Body of pancreas (tissue), 4 donors: ENCODE measurements at regions not wholly inside any gene's neighbourhood (a gene's known extent, or its start where the extent isn't known, plus 50 kb on each side); places are given as distances from the start of the nearest gene placed in this dataset.

ENCODE experiments used
- POLR2A ChIP-seq, 3 donors: fragments of 450-650 bp; IDR thresholded peaks; one replicate each; pipeline ENCODE4 v1.6.1; 2016; ENCODE audit warnings: antibody characterized with exemption in 3 of 3, mild to moderate bottlenecking in 2 of 3
- TF ChIP-seq, protein P1 (sequence below), 7 experiments: fragments of 450-650 bp in 4 of 7; fragments of 200-600 bp in 3 of 7; sonication (generic) in 3 of 7; IDR thresholded peaks; one replicate each; pipeline ENCODE4 v1.5.1; 2016 to 2019; ENCODE audit warnings: antibody characterized with exemption in 7 of 7

GRCh38 chr7:113294750-113295149 is 176.4 kb upstream of the SMIM30 start:
- no peak for TF ChIP-seq POLR2A (IDR thresholded peaks at IDR 0.05)
- TF ChIP-seq, protein P1, sequence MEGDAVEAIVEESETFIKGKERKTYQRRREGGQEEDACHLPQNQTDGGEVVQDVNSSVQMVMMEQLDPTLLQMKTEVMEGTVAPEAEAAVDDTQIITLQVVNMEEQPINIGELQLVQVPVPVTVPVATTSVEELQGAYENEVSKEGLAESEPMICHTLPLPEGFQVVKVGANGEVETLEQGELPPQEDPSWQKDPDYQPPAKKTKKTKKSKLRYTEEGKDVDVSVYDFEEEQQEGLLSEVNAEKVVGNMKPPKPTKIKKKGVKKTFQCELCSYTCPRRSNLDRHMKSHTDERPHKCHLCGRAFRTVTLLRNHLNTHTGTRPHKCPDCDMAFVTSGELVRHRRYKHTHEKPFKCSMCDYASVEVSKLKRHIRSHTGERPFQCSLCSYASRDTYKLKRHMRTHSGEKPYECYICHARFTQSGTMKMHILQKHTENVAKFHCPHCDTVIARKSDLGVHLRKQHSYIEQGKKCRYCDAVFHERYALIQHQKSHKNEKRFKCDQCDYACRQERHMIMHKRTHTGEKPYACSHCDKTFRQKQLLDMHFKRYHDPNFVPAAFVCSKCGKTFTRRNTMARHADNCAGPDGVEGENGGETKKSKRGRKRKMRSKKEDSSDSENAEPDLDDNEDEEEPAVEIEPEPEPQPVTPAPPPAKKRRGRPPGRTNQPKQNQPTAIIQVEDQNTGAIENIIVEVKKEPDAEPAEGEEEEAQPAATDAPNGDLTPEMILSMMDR (IDR thresholded peaks at IDR 0.05): no peak
